Hypothalamus (tissue), 51 donors: ENCODE measurements at regions not wholly inside any gene's neighbourhood (a gene's known extent, or its start where the extent isn't known, plus 50 kb on each side); places are given as distances from the start of the nearest gene placed in this dataset.

ENCODE experiments used
- DNase-seq, 51 donors: peaks; one replicate each; lab custom pipeline; 2025; lab: John Stamatoyannopoulos, UW

DNA sequence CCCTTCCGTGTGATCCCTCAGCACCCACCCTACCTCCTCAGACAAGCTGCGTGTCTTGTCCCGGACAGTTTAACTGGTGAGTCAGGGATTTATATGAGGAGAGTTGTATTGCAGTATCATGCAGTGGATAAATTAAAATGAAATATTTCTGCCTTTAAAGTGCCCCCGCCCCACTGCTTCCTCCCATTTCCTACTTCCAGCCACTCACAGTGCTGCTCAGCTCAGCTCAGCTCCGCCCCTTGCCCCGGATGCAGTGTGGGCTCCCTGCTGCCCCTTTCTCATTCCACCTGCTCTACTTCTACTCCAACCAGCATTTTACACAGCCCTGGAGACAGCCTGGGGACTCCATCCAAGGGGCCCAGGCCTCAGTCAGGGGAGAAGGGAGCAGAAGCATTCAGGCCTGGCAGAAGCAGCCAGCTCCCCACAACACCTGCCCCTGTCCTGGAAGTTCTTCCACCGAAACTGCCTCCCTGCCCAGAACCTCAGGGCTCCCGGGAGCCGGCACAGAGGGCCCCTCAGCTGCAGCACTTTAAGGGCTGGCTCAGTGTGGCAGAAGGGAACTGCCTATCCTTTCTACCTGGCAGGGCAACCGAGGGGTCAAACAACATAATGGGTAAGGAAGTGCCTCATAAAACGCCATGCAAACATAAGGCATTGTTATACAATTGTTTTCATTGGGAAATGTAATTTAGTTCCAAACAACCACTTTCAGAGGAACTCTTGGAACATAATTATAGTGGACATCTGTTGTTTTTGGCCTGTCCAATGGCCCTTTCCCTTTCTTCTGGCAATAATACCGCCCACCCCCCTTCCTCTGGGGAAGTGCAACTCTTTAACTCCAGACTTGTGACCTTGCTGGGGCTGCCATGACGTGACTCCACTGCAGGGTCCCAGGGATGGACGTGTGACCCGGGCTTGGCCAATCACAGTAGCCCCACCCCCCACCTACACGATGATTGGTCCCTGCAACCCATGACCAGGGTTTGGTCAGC, 102.3 kb downstream of the LIPG start:
- DNase-seq: no peak

DNA sequence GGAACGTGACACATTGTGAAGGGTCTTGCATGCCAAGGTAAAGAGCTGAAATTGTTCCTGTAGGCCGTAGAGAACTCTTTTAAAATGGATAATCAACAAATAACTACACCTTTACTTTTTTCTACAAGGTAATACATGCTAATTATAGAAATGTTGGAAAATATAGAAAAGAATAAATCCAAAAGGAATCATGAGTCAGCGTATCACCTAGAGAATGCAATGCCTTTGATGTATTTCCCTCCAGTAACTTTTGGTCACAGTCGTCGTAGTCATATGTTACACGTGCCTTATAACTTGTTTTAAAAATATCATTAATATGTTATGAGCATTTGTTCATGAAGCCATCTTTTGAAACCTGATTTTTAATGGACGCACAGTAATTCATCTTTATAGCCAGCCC, 100.6 kb downstream of the LIPG start:
- DNase-seq: no peak

DNA sequence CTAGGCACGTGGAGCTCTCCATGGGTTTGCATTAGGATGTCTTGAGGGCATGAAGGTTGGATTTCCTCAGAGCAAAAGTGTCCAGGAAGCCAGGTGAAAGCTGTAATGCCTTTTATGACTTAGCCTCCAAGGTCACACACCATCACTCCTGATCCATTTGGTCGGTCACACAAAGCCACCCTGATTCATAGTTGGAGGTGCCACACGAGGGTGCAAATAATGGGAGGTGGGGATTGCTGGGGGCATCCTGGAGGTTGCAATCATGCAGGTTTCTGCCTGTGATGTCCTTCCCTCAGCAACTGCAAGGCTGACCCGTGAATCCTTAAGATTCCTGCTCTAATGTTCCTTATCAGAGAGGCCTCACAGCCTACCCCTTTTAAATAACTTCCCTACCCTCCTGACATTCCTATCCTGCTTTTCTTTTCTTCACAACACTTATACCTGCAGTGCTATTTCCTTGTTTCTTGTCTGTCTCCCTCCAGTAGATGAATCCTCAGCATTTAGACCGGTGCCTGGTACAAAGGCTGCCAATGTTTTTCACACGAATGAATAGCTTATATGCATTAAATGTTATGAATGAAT, 97.1 kb downstream of the LIPG start:
- no peak for DNase-seq

DNA sequence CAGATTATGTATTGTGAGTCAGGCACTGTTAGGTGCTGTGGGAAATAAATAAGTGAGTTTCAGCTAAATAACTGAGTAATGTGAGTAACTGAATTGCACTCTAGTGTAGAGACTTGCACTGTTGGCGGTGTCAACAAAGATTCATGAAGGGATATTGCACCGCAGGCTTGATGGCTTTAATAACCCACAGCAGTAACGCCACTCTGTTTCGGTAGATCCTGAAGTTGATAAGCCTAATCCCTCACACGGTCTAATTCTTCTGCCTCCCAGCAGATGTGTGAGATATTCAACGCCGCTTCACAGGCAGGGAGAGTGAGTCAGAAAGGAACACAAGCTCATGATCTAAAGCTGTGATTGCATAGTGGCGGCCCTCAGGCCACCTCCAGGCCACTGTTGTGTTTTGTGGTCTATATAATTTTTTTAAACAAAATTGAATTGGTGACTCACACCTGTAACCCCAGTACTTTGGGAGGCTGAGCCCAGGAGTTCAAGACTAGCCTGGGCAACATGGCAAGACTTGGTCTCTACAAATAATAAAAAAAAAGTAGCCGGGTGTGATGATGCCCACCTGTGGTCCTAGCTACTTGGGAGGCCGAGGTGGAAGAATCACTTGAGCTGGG, 94.3 kb downstream of the LIPG start:
- DNase-seq: no peak

DNA sequence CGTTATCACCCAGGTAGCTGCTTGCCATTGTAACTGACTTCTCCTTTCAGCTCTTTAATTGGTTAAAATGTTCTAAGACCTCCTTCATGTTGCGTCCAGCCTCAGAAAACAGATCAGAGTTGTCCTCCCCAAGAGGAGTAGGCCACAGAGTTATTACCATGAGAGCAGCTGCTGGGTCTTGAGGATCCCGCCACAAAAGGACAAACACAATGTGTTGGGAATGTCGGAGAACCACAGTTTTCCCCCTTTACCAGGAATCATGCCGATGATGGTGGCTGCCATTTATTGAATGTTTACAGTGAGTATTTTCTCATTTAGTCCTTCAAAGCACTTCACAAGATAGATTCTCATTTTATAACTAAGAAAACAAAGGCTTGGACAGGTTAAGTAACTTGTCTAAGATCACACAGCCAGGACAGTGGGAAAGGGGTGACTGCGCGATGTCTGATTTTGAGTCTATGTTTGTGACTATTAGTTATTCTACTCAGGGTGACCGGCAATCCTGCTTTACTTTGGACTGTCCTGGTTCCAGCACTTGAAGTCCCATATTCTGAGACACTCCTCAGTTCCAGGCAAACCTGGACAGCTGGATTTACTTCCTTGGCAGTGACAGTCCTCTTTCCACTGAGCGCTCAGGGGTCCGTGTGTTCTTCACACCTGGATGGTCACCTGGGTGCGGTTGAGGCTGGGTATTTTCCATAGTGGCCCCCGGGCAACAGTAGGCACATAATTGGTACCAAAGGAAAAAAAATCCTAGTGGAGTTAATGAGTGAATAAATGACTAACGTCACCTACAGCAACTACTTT, 93.6 kb downstream of the LIPG start:
- DNase-seq: no peak

DNA sequence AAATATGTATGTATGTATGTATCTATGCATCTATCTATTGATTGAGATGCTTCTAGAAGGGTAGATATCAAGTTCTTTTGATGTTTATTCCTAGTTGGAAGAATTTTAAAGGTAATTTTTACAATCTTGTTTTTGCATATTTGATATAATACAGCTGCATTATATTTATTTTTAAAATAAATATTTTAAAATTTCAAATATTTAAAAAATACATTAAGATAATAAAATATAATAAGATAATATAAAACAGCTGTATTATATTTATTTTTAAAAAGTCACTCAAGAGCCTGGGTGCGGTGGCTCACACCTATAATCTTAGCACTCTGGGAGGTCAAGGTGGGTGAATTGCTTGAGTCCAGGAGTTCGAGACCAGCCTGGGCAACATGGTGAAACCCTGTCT, 92.5 kb downstream of the LIPG start:
- no peak for DNase-seq

DNA sequence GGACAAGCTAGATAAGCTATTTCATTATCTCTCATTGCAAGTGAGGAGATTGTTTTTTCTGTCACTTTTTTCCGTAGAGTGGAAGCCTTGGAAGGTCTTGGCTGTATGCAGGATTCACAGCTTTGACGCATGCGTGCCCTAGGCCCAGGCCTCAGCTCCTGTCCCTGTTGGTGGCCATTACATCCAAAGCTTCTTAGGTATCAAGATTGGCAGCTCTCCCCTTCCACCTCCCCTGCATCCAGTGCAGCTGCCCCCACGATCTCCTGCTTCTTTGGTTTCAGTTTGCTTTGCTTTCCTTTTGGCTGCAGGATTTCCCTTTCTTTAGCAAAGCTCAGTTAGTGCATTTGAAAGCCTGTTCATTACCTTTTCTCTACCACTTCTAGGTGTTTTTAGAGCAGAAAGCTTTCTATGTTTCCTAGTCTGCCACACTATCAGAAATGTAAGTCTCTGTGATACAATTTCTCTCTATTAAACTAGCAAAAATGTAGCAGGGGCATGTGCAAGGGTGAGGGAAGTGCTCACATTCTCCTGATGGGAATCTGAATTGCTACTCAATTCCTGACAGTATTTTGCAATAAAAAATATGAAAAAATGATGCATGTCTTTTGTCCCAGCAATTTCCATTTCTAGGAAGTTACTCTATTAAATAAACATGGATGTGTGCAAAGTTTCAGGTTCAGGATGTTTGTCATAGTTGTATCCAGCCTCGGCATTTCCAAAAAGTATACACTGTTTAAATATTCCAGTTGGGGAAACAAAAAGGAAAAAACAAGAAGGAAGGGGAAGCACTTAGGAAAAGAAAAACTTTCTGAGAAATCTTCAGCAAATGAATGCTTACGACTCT, 91.2 kb downstream of the LIPG start:
- DNase-seq: no peak

DNA sequence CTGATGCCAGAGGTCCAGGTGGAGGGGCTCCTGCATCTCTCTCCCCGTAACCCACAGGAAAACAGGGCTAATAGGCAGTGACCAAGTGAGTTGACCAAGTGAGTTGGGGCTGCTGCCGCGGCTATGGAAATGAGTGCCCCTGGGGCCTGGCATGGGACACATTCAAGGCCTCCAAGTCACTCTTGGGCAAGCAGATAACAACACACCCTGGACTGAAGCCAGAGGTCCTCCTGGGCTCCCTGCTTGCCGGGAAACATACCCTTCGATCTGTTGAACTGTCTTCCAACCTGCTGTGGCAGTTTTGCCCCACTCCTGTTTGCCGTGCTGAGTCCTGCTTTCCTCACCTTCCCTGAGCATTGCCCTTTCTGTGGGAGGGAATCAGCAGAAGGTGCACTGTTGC, 89.2 kb downstream of the LIPG start:
- DNase-seq: no peak

DNA sequence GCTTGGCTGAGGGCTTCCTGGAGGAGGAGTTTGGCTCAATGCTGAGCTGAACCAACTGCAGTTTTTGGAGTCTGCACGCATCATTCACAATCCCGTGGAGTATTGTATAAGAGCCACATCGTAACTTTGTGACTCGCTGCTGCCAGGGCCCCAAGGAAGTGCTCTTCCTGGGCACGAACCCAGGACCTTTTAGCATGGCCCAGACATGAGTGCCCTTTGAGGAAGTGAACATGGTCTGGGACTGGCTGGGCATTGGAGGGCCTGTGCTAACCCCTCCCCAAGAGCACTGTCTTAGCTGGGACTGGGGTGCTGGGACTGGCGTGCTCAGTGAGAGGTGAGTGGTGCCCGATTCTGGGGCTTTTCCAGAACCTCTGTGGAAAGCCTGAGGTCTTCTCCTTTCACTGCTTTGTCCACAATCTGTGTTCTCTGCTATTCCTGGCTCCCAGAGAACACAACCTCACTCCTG, 88.6 kb downstream of the LIPG start:
- no peak for DNase-seq

DNA sequence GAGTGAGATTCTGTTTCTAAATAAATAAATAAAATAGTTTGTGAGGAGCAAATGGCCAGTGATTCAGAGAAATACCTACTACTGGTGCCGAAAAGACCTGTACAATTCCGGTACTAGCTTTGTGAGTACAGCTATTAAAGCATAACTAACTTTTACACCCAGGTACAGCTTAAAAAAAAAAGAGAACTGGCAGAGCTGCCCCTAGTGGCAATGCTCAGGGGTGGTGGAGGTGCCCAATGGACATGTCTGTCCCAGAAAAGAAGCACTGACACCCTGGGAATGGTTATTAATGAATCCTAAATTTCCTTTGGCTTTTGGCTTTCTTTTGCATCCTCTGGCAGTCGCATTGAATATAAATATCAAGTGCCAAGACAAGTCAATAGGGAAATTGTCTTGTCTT, 87.0 kb downstream of the LIPG start:
- DNase-seq: no peak
